K562 (cell line): ENCODE measurements at regions not wholly inside any gene's neighbourhood (a gene's known extent, or its start where the extent isn't known, plus 50 kb on each side); places are given as distances from the start of the nearest gene placed in this dataset.

ENCODE experiments used
- C11orf30 ChIP-seq: fragments of 450-650 bp; IDR thresholded peaks from 2 replicates; pipeline ENCODE4 v1.6.1; 2016; ENCODE audit warnings: low read depth, mild to moderate bottlenecking
- CEBPG ChIP-seq, 3 experiments: fragments of 200-800 bp in 1 of 3; sonication (Bioruptor generic) in 1 of 3; sonication (generic) in 1 of 3; formaldehyde crosslinking in 1 of 3; IDR thresholded peaks in 2 of 3; conservative IDR thresholded peaks in 1 of 3; 2 replicates each; pipeline versions ENCODE4 v1.6.1 to v1.8.0; 2016 to 2022; ENCODE audit warnings: missing compliant biosample characterization in 2 of 3, missing genetic modification characterization in 2 of 3, mild to moderate bottlenecking in 1 of 3, missing genetic modification reagents in 1 of 3
- EZH2 ChIP-seq: IDR thresholded peaks from 2 replicates; pipeline ENCODE4 v1.6.1; 2012; ENCODE audit warnings: low read depth, mild to moderate bottlenecking, inconsistent platforms, low read length, borderline replicate concordance
- FOXJ2 ChIP-seq: fragments of 200-800 bp; sonication (Bioruptor generic); IDR thresholded peaks from 2 replicates; pipeline ENCODE4 v1.6.1; 2016; ENCODE audit warnings: missing genetic modification characterization, missing compliant biosample characterization
- FOXK2 ChIP-seq, 2 experiments: fragments of 450-650 bp; IDR thresholded peaks in 1 of 2; conservative IDR thresholded peaks in 1 of 2; 2 replicates each; pipeline ENCODE4 v1.6.1; 2016; ENCODE audit warnings: low read depth in 2 of 2, mild to moderate bottlenecking in 1 of 2
- MAFK ChIP-seq: IDR thresholded peaks from 2 replicates; pipeline ENCODE4 v1.6.1; 2011; ENCODE audit warnings: low read length, improper control_type of control experiment
- MEIS2 ChIP-seq: fragments of 450-650 bp; IDR thresholded peaks from 2 replicates; pipeline ENCODE4 v1.6.1; 2014; ENCODE audit warnings: mild to moderate bottlenecking; ENCODE audit not compliant: partially characterized antibody
- POLR2AphosphoS2 ChIP-seq: IDR thresholded peaks from 2 replicates; pipeline ENCODE4 v1.6.1; 2012; ENCODE audit warnings: low read length, improper control_type of control experiment
- PPARD ChIP-seq: fragments of 250-450 bp; sonication (Bioruptor Pico); IDR thresholded peaks from 2 replicates; pipeline ENCODE4 v1.8.0; 2022; ENCODE audit warnings: inconsistent platforms, mild to moderate bottlenecking, moderate library complexity
- RFX5 ChIP-seq: IDR thresholded peaks from 2 replicates; pipeline ENCODE4 v1.6.1; 2011; ENCODE audit warnings: low read depth, mild to moderate bottlenecking, improper control_type of control experiment, low read length
- SAP30 ChIP-seq: fragments of 200-600 bp; sonication (generic); IDR thresholded peaks from 2 replicates; pipeline ENCODE4 v1.6.1; 2012; ENCODE audit warnings: borderline replicate concordance, low read depth, mild to moderate bottlenecking, moderate library complexity, low read length, control low read depth, inconsistent platforms; ENCODE audit not compliant: insufficient read depth, poor library complexity, severe bottlenecking
- TRIM24 ChIP-seq, 2 experiments: fragments of 450-650 bp; IDR thresholded peaks; 2 replicates each; pipeline ENCODE4 v1.6.1; 2016
- XRCC3 ChIP-seq: fragments of 450-650 bp; IDR thresholded peaks from 2 replicates; pipeline ENCODE4 v1.6.1; 2017; ENCODE audit warnings: mild to moderate bottlenecking, moderate library complexity
- ZBTB8A ChIP-seq: fragments of 450-650 bp; IDR thresholded peaks from 2 replicates; pipeline ENCODE4 v1.6.1; 2018; ENCODE audit warnings: mild to moderate bottlenecking, moderate library complexity; ENCODE audit not compliant: partially characterized antibody
- ZFP1 ChIP-seq: fragments of 450-650 bp; formaldehyde crosslinking; IDR thresholded peaks from 2 replicates; pipeline ENCODE4 v1.4.0; 2020; ENCODE audit warnings: mild to moderate bottlenecking, mixed read lengths
- ZNF175 ChIP-seq: fragments of 200-800 bp; sonication (Bioruptor generic); IDR thresholded peaks from 2 replicates; pipeline ENCODE4 v1.6.1; 2016; ENCODE audit warnings: low read depth, mild to moderate bottlenecking, missing genetic modification characterization, missing compliant biosample characterization
- ZNF232 ChIP-seq: sonication (generic); formaldehyde crosslinking; IDR thresholded peaks from 2 replicates; pipeline ENCODE4 v1.8.0; 2022; ENCODE audit warnings: mild to moderate bottlenecking, missing genetic modification reagents
- ZNF780A ChIP-seq: fragments of 250-450 bp; sonication (Bioruptor Pico); IDR thresholded peaks from 2 replicates; pipeline ENCODE4 v1.5.0; 2021; ENCODE audit warnings: mild to moderate bottlenecking
- TF ChIP-seq, protein P1 (sequence below): fragments of 450-650 bp; conservative IDR thresholded peaks from 2 replicates; pipeline ENCODE4 v1.6.1; 2016; ENCODE audit warnings: missing genetic modification characterization, low read depth, mild to moderate bottlenecking, missing compliant biosample characterization, moderate library complexity
- TF ChIP-seq, protein P2 (sequence below): fragments of 200-800 bp; sonication (Bioruptor generic); IDR thresholded peaks from 2 replicates; pipeline ENCODE4 v1.6.1; 2017; ENCODE audit warnings: missing genetic modification characterization, missing compliant biosample characterization

DNA sequence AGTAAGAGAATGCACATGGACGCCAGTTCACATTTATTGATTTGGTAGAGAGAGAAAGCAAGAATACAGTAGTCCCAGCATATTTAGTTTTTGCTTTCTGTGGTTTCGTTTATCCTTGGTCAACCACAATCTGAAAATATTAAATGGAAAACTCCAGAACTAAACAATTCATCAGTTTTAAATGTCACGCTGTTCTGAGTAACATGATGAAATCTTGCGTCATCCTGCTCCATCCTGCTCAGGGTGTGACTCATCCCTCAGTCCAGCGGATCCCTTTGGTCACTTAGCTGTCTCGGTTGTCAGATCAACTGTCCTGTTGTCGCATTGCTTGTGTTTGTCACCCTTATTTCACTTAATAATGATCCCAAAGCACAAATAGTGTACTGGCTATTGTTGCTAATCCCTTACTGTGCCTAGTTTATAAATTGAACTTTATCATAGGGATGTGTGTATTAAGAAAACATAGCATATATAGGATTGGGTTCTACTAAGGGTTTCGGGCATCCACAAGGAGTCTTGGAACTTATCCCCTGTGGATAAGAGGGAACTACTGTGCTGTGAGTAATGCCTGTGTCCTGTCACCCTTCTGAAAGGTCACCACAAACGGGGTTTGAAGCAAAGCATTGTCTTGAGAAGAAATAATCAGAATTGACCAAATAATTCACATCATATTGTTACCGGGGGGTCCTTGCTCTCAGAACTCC lies 73.6 kb downstream of the OTUD1 start (continued):
- no peak for TF ChIP-seq FOXJ2
- TF ChIP-seq MAFK, result no peak
- TF ChIP-seq TRIM24 (IDR thresholded peaks at IDR 0.05), result peak; percentile 98 to 99
- peak; percentile 77 for TF ChIP-seq ZFP1 (CRISPR knock-in tag)
- peak; percentile 82 for TF ChIP-seq MEIS2
- no peak for TF ChIP-seq EZH2
- no peak for TF ChIP-seq XRCC3
- no peak for TF ChIP-seq ZBTB8A
- TF ChIP-seq, protein P1, sequence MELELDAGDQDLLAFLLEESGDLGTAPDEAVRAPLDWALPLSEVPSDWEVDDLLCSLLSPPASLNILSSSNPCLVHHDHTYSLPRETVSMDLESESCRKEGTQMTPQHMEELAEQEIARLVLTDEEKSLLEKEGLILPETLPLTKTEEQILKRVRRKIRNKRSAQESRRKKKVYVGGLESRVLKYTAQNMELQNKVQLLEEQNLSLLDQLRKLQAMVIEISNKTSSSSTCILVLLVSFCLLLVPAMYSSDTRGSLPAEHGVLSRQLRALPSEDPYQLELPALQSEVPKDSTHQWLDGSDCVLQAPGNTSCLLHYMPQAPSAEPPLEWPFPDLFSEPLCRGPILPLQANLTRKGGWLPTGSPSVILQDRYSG (tag), result 0 out of 2 replicates have a peak, but pooled peaks have one; percentile 18
- TF ChIP-seq ZNF780A (CRISPR knock-in tag), result no peak
- TF ChIP-seq SAP30, result no peak
- TF ChIP-seq POLR2AphosphoS2, result no peak
- TF ChIP-seq CEBPG (CRISPR knock-in tag; IDR thresholded peaks at IDR 0.05), result peak; percentile 98
- TF ChIP-seq CEBPG (tag; conservative IDR thresholded peaks at IDR 0.05 in 1 of 2, IDR thresholded peaks at IDR 0.05 in 1 of 2), result peak; percentile 100
- TF ChIP-seq, protein P2, sequence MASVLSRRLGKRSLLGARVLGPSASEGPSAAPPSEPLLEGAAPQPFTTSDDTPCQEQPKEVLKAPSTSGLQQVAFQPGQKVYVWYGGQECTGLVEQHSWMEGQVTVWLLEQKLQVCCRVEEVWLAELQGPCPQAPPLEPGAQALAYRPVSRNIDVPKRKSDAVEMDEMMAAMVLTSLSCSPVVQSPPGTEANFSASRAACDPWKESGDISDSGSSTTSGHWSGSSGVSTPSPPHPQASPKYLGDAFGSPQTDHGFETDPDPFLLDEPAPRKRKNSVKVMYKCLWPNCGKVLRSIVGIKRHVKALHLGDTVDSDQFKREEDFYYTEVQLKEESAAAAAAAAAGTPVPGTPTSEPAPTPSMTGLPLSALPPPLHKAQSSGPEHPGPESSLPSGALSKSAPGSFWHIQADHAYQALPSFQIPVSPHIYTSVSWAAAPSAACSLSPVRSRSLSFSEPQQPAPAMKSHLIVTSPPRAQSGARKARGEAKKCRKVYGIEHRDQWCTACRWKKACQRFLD (CRISPR knock-in tag), result peak; percentile 64
- 0 out of 2 replicates have a peak, but pooled peaks have one; percentile 7 for TF ChIP-seq C11orf30
- no peak for TF ChIP-seq RFX5
- TF ChIP-seq PPARD (CRISPR knock-in tag), result no peak
- no peak for TF ChIP-seq ZNF232 (CRISPR knock-in tag)
- no peak for TF ChIP-seq FOXK2 (conservative IDR thresholded peaks at IDR 0.05 in 1 of 2, IDR thresholded peaks at IDR 0.05 in 1 of 2; ENCODE audit: low read depth in 2 of 2)
- peak; percentile 89 for TF ChIP-seq ZNF175 (CRISPR knock-in tag)
